Right lobe of liver (tissue), 4 donors: ENCODE measurements at regions not wholly inside any gene's neighbourhood (a gene's known extent, or its start where the extent isn't known, plus 50 kb on each side); places are given as distances from the start of the nearest gene placed in this dataset.

Experiments used
- POLR2A ChIP-seq: fragments of 450-650 bp; IDR thresholded peaks from one replicate; pipeline ENCODE4 v1.6.1; 2017; ENCODE audit warnings: antibody characterized with exemption, mild to moderate bottlenecking
- TF ChIP-seq, protein P1 (sequence below), 4 donors: fragments of 200-600 bp in 3 of 4; fragments of 450-650 bp in 1 of 4; IDR thresholded peaks; one replicate each; pipeline versions ENCODE4 v1.5.1 to v1.8.0; 2016 to 2022; ENCODE audit warnings: antibody characterized with exemption in 4 of 4, mild to moderate bottlenecking in 2 of 4
- donor health status: DM: no; HTN: no; CAD: no.
- donor health status: DM: no; HTN: no; CAD: no.
- donor health status: DM: no; HTN: yes; CAD: no.

- TF ChIP-seq, protein P1, sequence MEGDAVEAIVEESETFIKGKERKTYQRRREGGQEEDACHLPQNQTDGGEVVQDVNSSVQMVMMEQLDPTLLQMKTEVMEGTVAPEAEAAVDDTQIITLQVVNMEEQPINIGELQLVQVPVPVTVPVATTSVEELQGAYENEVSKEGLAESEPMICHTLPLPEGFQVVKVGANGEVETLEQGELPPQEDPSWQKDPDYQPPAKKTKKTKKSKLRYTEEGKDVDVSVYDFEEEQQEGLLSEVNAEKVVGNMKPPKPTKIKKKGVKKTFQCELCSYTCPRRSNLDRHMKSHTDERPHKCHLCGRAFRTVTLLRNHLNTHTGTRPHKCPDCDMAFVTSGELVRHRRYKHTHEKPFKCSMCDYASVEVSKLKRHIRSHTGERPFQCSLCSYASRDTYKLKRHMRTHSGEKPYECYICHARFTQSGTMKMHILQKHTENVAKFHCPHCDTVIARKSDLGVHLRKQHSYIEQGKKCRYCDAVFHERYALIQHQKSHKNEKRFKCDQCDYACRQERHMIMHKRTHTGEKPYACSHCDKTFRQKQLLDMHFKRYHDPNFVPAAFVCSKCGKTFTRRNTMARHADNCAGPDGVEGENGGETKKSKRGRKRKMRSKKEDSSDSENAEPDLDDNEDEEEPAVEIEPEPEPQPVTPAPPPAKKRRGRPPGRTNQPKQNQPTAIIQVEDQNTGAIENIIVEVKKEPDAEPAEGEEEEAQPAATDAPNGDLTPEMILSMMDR (IDR thresholded peaks at IDR 0.05) = no peak
- no peak for TF ChIP-seq POLR2A
Observed at GRCh38 chr16:58938811-58939210, 204.7 kb upstream of the GOT2 start.
